HepG2 (cell line): ENCODE measurements at regions not wholly inside any gene's neighbourhood (a gene's known extent, or its start where the extent isn't known, plus 50 kb on each side); places are given as distances from the start of the nearest gene placed in this dataset.

Experiments used
- FLYWCH1 ChIP-seq: sonication (generic); formaldehyde crosslinking; IDR thresholded peaks from 2 replicates; pipeline ENCODE4 v1.8.1; 2023; ENCODE audit warnings: mild to moderate bottlenecking, missing genetic modification reagents
- HDAC6 ChIP-seq: fragments of 200-600 bp; sonication (generic); IDR thresholded peaks from 2 replicates; pipeline ENCODE4 v1.7.0; 2017; ENCODE audit warnings: mild to moderate bottlenecking, antibody characterized with exemption, low read length, low read depth
- KAT2B ChIP-seq: fragments of 150-350 bp; IDR thresholded peaks from 2 replicates; pipeline ENCODE4 v1.6.1; 2014; ENCODE audit warnings: low read depth, low read length, borderline replicate concordance
- KDM3A ChIP-seq: IDR thresholded peaks from 2 replicates; pipeline ENCODE4 v1.6.1; 2018; ENCODE audit warnings: low read depth, missing compliant biosample characterization
- NFKBIZ ChIP-seq: IDR thresholded peaks from 2 replicates; pipeline ENCODE4 v1.6.1; 2018; ENCODE audit warnings: missing genetic modification reagents, missing compliant biosample characterization
- NR2C2 ChIP-seq: sonication (generic); formaldehyde crosslinking; IDR thresholded peaks from 2 replicates; pipeline ENCODE4 v1.4.0; 2020; ENCODE audit warnings: missing genetic modification reagents, mild to moderate bottlenecking, moderate library complexity, borderline replicate concordance
- SNRNP70 ChIP-seq: fragments of 200-400 bp; formaldehyde crosslinking; IDR thresholded peaks from 2 replicates; pipeline ENCODE4 v1.6.1; 2017; ENCODE audit warnings: mild to moderate bottlenecking, low read depth, low read length, moderate library complexity
- ZNF180 ChIP-seq: sonication (generic); formaldehyde crosslinking; IDR thresholded peaks from 2 replicates; pipeline ENCODE4 v1.4.0; 2020; ENCODE audit warnings: low read depth, missing genetic modification reagents, borderline replicate concordance
- ZNF207 ChIP-seq: fragments of 450-650 bp; IDR thresholded peaks from 2 replicates; pipeline ENCODE4 v1.6.1; 2016; ENCODE audit warnings: antibody characterized with exemption, borderline replicate concordance
- ZNF225 ChIP-seq: sonication (generic); formaldehyde crosslinking; IDR thresholded peaks from 2 replicates; pipeline ENCODE4 v1.4.0; 2020; ENCODE audit warnings: mild to moderate bottlenecking, missing genetic modification reagents
- ZNF24 ChIP-seq: fragments of 450-650 bp; IDR thresholded peaks from 2 replicates; pipeline ENCODE4 v1.6.1; 2017; ENCODE audit warnings: antibody characterized with exemption, mild to moderate bottlenecking
- ZNF30 ChIP-seq: sonication (generic); formaldehyde crosslinking; IDR thresholded peaks from 2 replicates; pipeline ENCODE4 v1.5.0; 2020; ENCODE audit warnings: mild to moderate bottlenecking, missing genetic modification reagents
- ZNF496 ChIP-seq: sonication (generic); formaldehyde crosslinking; IDR thresholded peaks from 2 replicates; pipeline ENCODE4 v1.8.1; 2023; ENCODE audit warnings: mild to moderate bottlenecking, moderate library complexity, missing genetic modification reagents; ENCODE audit not compliant: insufficient replicate concordance
- TF ChIP-seq, protein P1 (sequence below): sonication (generic); formaldehyde crosslinking; IDR thresholded peaks from 2 replicates; pipeline ENCODE4 v1.9.0; 2021; ENCODE audit warnings: missing genetic modification reagents, borderline replicate concordance
- TF ChIP-seq, protein P2 (sequence below), 2 experiments: fragments of 450-650 bp in 1 of 2; sonication (generic) in 1 of 2; formaldehyde crosslinking in 1 of 2; IDR thresholded peaks; 2 replicates each; pipeline versions ENCODE4 v1.6.1 to v1.8.0; 2016 to 2022; ENCODE audit warnings: antibody characterized with exemption in 1 of 2, mild to moderate bottlenecking in 1 of 2, missing genetic modification reagents in 1 of 2
- TF ChIP-seq, protein P3 (sequence below): IDR thresholded peaks from 2 replicates; pipeline ENCODE4 v1.6.1; 2016; ENCODE audit warnings: mild to moderate bottlenecking, missing biosample characterization, missing genetic modification reagents
- TF ChIP-seq, protein P4 (sequence below): sonication (generic); formaldehyde crosslinking; IDR thresholded peaks from 2 replicates; pipeline ENCODE4 v1.5.0; 2020; ENCODE audit warnings: missing genetic modification reagents

DNA sequence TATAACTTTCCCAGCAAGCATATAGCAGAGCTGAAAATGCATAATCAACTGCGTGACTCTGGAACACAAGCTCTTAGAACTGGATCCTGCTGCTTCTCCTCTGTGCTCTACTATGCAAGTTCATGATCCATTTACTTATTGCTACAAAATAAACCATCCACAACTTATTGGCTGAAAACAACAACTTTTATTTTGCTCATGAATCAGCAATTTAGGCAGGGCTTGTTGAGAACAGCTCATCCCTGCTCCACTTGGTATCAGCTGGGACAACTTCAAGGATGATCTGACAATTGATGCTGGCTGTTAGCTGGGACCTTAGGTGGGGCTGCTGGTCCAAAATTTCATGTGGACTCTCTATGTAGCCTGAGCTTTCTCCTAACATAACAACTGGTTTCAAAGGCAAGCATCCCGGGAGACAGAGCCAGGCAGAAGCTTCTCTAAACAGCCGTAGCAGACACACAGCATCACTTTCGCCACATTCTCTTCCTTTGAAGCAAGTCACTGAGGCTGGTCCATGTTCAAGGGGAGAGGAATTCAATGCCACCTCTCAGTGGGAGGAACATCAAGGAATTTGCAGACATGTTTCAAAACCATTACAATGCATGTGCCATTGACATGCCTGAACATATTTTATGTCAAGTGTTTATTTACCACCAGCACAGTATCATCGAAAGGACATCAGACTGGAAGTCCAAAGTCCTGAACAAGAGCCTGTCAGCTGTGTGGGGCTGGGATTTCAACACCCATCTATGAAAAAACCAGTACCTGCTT is 153.1 kb upstream of the PKDCC start (continued):
- TF ChIP-seq, protein P1, sequence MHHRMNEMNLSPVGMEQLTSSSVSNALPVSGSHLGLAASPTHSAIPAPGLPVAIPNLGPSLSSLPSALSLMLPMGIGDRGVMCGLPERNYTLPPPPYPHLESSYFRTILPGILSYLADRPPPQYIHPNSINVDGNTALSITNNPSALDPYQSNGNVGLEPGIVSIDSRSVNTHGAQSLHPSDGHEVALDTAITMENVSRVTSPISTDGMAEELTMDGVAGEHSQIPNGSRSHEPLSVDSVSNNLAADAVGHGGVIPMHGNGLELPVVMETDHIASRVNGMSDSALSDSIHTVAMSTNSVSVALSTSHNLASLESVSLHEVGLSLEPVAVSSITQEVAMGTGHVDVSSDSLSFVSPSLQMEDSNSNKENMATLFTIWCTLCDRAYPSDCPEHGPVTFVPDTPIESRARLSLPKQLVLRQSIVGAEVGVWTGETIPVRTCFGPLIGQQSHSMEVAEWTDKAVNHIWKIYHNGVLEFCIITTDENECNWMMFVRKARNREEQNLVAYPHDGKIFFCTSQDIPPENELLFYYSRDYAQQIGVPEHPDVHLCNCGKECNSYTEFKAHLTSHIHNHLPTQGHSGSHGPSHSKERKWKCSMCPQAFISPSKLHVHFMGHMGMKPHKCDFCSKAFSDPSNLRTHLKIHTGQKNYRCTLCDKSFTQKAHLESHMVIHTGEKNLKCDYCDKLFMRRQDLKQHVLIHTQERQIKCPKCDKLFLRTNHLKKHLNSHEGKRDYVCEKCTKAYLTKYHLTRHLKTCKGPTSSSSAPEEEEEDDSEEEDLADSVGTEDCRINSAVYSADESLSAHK (CRISPR knock-in tag): no peak
- TF ChIP-seq HDAC6 (no peak), SNRNP70 (no peak), ZNF30 (CRISPR knock-in tag) (no peak), ZNF225 (CRISPR knock-in tag) (no peak), ZNF24 (no peak), ZNF496 (CRISPR knock-in tag) (no peak), KDM3A (no peak), ZNF207 (no peak), NR2C2 (peak; percentile 56; the same call in 1 of the 2 replicates), FLYWCH1 (no peak), KAT2B (no peak), ZNF180 (CRISPR knock-in tag) (no peak), NFKBIZ (CRISPR knock-in tag) (no peak)
- TF ChIP-seq, protein P2, sequence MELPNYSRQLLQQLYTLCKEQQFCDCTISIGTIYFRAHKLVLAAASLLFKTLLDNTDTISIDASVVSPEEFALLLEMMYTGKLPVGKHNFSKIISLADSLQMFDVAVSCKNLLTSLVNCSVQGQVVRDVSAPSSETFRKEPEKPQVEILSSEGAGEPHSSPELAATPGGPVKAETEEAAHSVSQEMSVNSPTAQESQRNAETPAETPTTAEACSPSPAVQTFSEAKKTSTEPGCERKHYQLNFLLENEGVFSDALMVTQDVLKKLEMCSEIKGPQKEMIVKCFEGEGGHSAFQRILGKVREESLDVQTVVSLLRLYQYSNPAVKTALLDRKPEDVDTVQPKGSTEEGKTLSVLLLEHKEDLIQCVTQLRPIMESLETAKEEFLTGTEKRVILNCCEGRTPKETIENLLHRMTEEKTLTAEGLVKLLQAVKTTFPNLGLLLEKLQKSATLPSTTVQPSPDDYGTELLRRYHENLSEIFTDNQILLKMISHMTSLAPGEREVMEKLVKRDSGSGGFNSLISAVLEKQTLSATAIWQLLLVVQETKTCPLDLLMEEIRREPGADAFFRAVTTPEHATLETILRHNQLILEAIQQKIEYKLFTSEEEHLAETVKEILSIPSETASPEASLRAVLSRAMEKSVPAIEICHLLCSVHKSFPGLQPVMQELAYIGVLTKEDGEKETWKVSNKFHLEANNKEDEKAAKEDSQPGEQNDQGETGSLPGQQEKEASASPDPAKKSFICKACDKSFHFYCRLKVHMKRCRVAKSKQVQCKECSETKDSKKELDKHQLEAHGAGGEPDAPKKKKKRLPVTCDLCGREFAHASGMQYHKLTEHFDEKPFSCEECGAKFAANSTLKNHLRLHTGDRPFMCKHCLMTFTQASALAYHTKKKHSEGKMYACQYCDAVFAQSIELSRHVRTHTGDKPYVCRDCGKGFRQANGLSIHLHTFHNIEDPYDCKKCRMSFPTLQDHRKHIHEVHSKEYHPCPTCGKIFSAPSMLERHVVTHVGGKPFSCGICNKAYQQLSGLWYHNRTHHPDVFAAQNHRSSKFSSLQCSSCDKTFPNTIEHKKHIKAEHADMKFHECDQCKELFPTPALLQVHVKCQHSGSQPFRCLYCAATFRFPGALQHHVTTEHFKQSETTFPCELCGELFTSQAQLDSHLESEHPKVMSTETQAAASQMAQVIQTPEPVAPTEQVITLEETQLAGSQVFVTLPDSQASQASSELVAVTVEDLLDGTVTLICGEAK (IDR thresholded peaks at IDR 0.05): no peak
- TF ChIP-seq, protein P2 (CRISPR knock-in tag; IDR thresholded peaks at IDR 0.05): no peak
- TF ChIP-seq, protein P3, sequence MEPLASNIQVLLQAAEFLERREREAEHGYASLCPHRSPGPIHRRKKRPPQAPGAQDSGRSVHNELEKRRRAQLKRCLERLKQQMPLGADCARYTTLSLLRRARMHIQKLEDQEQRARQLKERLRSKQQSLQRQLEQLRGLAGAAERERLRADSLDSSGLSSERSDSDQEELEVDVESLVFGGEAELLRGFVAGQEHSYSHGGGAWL (CRISPR knock-in tag): no peak
- TF ChIP-seq, protein P4, sequence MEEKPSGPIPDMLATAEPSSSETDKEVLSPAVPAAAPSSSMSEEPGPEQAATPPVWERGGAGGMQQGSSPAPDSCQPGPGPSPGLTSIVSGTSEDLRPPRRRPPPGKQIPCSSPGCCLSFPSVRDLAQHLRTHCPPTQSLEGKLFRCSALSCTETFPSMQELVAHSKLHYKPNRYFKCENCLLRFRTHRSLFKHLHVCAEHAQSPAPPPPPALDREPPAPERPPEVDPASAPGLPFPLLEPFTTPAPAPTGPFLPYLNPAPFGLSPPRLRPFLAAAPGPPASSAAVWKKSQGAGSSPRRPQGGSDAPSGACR (CRISPR knock-in tag): 0 out of 2 replicates have a peak, but pooled peaks have one; percentile 18
